K562 (cell line): ENCODE measurements at regions not wholly inside any gene's neighbourhood (a gene's known extent, or its start where the extent isn't known, plus 50 kb on each side); places are given as distances from the start of the nearest gene placed in this dataset.
A peak's percentile ranks its signal among the peaks of the same experiment; 100 is the strongest.

Experiments
- DMBX1 ChIP-seq: fragments of 250-450 bp; sonication (Bioruptor Pico); IDR thresholded peaks from 2 replicates; pipeline ENCODE4 v1.8.0; 2022; ENCODE audit warnings: inconsistent platforms, mild to moderate bottlenecking, moderate library complexity, borderline replicate concordance
- EP300 ChIP-seq: IDR thresholded peaks from 2 replicates; pipeline ENCODE4 v1.6.1; 2012; ENCODE audit warnings: low read length, improper control_type of control experiment
- FOS ChIP-seq: IDR thresholded peaks from 3 replicates; pipeline ENCODE4 v1.6.1; 2011; ENCODE audit not compliant: insufficient read length; ENCODE audit errors: extremely low read depth
- FUS ChIP-seq: fragments of 200-400 bp; formaldehyde crosslinking; optimal IDR thresholded peaks from 2 replicates; pipeline ENCODE3; 2017; ENCODE audit warnings: low read depth, low read length
- HMG20B ChIP-seq: fragments of 250-450 bp; sonication (Bioruptor Pico); IDR thresholded peaks from 2 replicates; pipeline ENCODE4 v1.5.0; 2021; ENCODE audit warnings: mild to moderate bottlenecking
- HOXB6 ChIP-seq: fragments of 250-450 bp; sonication (Bioruptor Pico); IDR thresholded peaks from 2 replicates; pipeline ENCODE4 v1.5.1; 2022; ENCODE audit warnings: mild to moderate bottlenecking, borderline replicate concordance
- JUN ChIP-seq, 2 experiments: sonication (generic) in 1 of 2; formaldehyde crosslinking in 1 of 2; IDR thresholded peaks; 2 replicates each; pipeline versions ENCODE4 v1.6.1 to v1.8.0; 2012 to 2022; ENCODE audit warnings: borderline replicate concordance in 2 of 2, mild to moderate bottlenecking in 2 of 2, improper control_type of control experiment in 1 of 2, low read depth in 1 of 2, low read length in 1 of 2, missing genetic modification reagents in 1 of 2
- NFIC ChIP-seq: fragments of 450-650 bp; IDR thresholded peaks from 2 replicates; pipeline ENCODE4 v1.6.1; 2017; ENCODE audit warnings: mild to moderate bottlenecking, inconsistent platforms
- PURB ChIP-seq: sonication (generic); formaldehyde crosslinking; IDR thresholded peaks from 2 replicates; pipeline ENCODE4 v1.9.0; 2021; ENCODE audit warnings: low read depth, mild to moderate bottlenecking, missing genetic modification reagents
- RFX7 ChIP-seq: fragments of 250-450 bp; sonication (Bioruptor Pico); IDR thresholded peaks from 2 replicates; pipeline ENCODE4 v1.5.1; 2021; ENCODE audit warnings: mild to moderate bottlenecking
- SNIP1 ChIP-seq: fragments of 450-650 bp; IDR thresholded peaks from 2 replicates; pipeline ENCODE4 v1.7.1; 2017; ENCODE audit warnings: low read depth, mild to moderate bottlenecking
- SREBF1 ChIP-seq: fragments of 150-350 bp; IDR thresholded peaks from 2 replicates; pipeline ENCODE4 v1.6.1; 2014; ENCODE audit warnings: antibody characterized with exemption, low read depth, low read length, borderline replicate concordance
- TGIF2 ChIP-seq: sonication (generic); formaldehyde crosslinking; IDR thresholded peaks from 2 replicates; pipeline ENCODE4 v1.8.1; 2022; ENCODE audit warnings: mild to moderate bottlenecking, missing genetic modification reagents, moderate library complexity
- ZNF695 ChIP-seq: fragments of 450-650 bp; formaldehyde crosslinking; IDR thresholded peaks from 2 replicates; pipeline ENCODE4 v1.4.0; 2020; ENCODE audit warnings: mild to moderate bottlenecking, moderate library complexity
- TF ChIP-seq, protein P1 (sequence below): fragments of 450-650 bp; IDR thresholded peaks from 2 replicates; pipeline ENCODE4 v1.6.1; 2018; ENCODE audit warnings: mild to moderate bottlenecking, low read depth; ENCODE audit not compliant: partially characterized antibody
- TF ChIP-seq, protein P2 (sequence below): fragments of 250-450 bp; sonication (Bioruptor Pico); IDR thresholded peaks from 2 replicates; pipeline ENCODE4 v1.4.0; 2020
- TF ChIP-seq, protein P3 (sequence below): fragments of 250-450 bp; sonication (Bioruptor Pico); IDR thresholded peaks from 2 replicates; pipeline ENCODE4 v1.5.0; 2021; ENCODE audit warnings: mild to moderate bottlenecking, moderate library complexity

DNA sequence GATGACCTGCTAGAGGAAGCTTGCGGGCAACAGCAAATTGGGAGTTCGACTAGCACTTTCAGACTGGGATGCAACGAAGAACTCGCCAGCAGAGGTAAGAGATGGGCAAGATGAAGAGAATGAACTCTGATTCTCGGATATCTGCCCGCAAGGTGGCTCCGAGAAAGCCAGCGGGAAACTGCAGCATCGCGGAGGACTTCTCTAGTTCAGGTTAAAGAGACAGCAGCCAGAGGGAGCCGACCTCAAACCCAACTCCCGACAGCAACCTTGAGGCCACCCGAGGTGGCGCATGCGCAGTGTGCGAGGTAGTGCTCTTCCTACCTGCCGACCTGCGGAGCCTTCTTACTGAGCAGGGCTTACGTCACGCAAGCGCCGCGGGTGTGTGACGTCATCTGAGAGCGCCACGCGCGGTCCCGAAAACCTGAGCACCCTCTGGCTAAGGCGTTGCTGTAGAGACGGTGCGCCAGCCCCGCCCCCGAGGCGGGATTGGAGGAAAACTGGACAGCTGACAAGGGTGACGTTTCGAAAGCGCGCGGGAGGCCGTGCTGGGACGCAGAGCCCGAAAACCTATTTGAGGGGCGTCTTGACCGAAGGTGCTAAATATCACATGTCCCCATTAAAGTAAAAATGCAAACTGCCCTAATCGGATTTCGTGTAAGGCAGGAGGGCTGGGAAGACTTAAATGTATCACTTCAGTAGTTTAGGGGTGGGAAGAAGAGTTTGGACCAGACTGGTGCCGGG lies 110.5 kb upstream of the SLC25A33 start (continued):
- TF ChIP-seq, protein P1, sequence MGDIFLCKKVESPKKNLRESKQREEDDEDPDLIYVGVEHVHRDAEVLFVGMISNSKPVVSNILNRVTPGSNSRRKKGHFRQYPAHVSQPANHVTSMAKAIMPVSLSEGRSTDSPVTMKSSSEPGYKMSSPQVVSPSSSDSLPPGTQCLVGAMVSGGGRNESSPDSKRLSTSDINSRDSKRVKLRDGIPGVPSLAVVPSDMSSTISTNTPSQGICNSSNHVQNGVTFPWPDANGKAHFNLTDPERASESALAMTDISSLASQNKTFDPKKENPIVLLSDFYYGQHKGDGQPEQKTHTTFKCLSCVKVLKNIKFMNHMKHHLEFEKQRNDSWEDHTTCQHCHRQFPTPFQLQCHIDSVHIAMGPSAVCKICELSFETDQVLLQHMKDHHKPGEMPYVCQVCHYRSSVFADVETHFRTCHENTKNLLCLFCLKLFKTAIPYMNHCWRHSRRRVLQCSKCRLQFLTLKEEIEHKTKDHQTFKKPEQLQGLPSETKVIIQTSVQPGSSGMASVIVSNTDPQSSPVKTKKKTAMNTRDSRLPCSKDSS, result no peak
- TF ChIP-seq TGIF2 (no peak), NFIC (no peak), HMG20B (CRISPR knock-in tag) (no peak), JUN (IDR thresholded peaks at IDR 0.05; ENCODE audit: borderline replicate concordance, low read depth, low read length) (peak; percentile 93), JUN (CRISPR knock-in tag; IDR thresholded peaks at IDR 0.05; ENCODE audit: borderline replicate concordance) (peak; percentile 82; the same call in 1 of the 2 replicates), FOS (peak; percentile 72), DMBX1 (CRISPR knock-in tag) (no peak), FUS (no peak), PURB (CRISPR knock-in tag) (no peak), SREBF1 (peak; percentile 76; the same call in 1 of the 2 replicates), SNIP1 (no peak), HOXB6 (no peak), RFX7 (CRISPR knock-in tag) (no peak), ZNF695 (CRISPR knock-in tag) (no peak), EP300 (peak; percentile 46)
- TF ChIP-seq, protein P2, sequence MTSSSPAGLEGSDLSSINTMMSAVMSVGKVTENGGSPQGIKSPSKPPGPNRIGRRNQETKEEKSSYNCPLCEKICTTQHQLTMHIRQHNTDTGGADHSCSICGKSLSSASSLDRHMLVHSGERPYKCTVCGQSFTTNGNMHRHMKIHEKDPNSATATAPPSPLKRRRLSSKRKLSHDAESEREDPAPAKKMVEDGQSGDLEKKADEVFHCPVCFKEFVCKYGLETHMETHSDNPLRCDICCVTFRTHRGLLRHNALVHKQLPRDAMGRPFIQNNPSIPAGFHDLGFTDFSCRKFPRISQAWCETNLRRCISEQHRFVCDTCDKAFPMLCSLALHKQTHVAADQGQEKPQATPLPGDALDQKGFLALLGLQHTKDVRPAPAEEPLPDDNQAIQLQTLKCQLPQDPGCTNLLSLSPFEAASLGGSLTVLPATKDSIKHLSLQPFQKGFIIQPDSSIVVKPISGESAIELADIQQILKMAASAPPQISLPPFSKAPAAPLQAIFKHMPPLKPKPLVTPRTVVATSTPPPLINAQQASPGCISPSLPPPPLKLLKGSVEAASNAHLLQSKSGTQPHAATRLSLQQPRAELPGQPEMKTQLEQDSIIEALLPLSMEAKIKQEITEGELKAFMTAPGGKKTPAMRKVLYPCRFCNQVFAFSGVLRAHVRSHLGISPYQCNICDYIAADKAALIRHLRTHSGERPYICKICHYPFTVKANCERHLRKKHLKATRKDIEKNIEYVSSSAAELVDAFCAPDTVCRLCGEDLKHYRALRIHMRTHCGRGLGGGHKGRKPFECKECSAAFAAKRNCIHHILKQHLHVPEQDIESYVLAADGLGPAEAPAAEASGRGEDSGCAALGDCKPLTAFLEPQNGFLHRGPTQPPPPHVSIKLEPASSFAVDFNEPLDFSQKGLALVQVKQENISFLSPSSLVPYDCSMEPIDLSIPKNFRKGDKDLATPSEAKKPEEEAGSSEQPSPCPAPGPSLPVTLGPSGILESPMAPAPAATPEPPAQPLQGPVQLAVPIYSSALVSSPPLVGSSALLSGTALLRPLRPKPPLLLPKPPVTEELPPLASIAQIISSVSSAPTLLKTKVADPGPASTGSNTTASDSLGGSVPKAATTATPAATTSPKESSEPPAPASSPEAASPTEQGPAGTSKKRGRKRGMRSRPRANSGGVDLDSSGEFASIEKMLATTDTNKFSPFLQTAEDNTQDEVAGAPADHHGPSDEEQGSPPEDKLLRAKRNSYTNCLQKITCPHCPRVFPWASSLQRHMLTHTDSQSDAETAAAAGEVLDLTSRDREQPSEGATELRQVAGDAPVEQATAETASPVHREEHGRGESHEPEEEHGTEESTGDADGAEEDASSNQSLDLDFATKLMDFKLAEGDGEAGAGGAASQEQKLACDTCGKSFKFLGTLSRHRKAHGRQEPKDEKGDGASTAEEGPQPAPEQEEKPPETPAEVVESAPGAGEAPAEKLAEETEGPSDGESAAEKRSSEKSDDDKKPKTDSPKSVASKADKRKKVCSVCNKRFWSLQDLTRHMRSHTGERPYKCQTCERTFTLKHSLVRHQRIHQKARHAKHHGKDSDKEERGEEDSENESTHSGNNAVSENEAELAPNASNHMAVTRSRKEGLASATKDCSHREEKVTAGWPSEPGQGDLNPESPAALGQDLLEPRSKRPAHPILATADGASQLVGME (CRISPR knock-in tag), result no peak; the same call in 1 of the 2 replicates
- TF ChIP-seq, protein P3, sequence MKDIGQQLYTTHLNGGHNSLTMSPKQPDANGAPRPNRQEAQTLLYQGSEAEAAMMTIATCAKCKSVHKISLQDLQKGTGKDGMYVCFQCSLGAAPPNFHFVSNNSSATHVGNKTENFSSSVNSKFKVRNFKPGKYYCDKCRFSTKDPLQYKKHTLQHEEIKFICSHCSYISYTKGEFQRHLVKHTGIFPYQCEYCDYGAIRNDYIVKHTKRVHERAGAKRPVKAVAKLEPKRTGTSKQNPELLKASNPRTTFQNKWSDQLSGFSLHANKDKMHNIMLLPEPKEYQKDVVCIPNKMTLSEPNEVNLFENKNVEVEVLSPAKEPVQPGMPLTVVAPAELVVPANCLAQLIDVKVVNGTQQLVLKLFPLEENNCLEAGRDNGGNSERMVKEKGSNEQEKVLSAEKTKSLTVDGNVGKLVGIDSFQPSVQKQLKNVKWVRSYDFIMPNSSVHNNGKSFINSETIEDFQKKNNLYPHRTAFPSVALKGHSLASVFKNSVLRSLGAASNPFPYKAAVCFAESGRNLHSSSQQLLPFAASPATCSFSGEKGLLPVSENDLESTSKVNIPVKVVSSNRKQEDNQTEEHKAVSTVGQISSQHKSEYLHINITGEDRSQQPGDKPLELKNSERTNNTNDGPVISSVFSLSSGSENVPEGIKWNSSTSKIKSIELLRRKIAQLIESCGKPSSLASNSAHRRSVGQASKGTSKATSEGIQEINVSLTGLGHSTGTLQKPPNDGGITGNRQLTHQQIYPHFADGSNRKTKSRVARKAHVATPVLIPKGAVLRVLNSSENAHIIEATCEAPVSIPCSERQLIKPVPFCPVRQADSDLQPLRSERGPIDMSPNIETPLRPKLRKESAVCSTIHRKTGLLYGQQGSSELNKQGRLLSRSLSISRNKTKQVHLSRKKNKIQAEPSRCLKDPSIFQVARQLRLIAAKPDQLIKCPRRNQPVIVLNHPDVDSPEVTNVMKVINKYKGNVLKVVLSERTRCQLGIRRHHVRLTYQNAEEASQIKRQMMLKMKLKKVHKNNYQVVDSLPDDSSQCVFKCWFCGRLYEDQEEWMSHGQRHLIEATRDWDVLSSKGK (CRISPR knock-in tag), result no peak
